ENCODE measurements at regions not wholly inside any gene's neighbourhood (a gene's known extent, or its start where the extent isn't known, plus 50 kb on each side); places are given as distances from the start of the nearest gene placed in this dataset.

DNA sequence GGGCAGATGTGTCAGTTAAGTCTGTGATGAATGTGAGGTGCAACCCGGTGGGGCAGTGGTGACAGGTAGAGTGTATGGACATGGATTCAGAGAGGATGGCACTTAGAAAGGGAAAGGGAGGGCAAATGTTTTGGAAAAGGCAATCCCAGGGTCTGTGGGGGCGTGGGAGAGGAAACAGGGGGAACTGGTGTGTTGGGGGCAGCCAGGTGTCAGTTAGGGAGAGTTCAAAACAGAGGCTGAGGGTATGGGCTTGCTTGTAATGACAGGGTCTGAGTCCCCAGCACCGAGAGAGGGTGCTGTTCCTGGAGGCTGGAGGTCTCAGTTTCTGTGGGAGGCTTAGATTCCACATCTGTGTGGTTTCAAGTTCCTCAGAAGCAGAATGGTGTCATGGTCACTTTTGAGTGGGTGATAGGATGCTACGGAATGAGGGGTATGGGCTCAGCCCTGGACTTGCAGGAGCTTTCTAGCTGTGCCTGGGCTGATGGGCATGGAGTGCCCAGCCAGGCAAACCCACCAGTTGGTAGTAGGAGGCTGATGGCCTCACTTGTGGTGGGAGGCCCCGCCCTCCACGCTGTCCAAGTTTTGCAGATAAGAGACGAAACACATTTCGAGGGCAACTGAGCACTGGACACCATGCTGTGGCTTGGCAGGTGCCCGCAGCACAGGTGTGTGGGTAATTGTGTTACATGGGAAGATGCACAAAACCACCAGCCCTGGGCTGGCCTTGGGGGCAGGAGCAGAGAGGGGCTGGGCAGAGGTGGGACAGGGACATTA lies 209.4 kb downstream of the RPLP1 start:
- TF ChIP-seq GATA2 (IDR thresholded peaks at IDR 0.05; ENCODE audit: low read depth, low read length) (no peak), GATA3 (IDR thresholded peaks at IDR 0.05; ENCODE audit: low read depth, low read length) (no peak)
